Endothelial cell of umbilical vein (primary cell): ENCODE measurements at regions not wholly inside any gene's neighbourhood (a gene's known extent, or its start where the extent isn't known, plus 50 kb on each side); places are given as distances from the start of the nearest gene placed in this dataset.

Experiments
- CTCF ChIP-seq, 2 donors: IDR thresholded peaks; 1 replicate in 1 of 2; 2 replicates in 1 of 2; pipeline ENCODE4 v1.5.1; 2011; ENCODE audit warnings: low read length in 2 of 2, mild to moderate bottlenecking in 2 of 2, moderate library complexity in 2 of 2, control low read depth in 1 of 2, inconsistent platforms in 1 of 2, low read depth in 1 of 2; ENCODE audit not compliant: insufficient read depth in 1 of 2; ENCODE audit errors: extremely low read depth in 1 of 2
- EZH2 ChIP-seq: IDR thresholded peaks from 2 replicates; pipeline ENCODE4 v1.6.1; 2012; ENCODE audit warnings: borderline replicate concordance, low read depth, mild to moderate bottlenecking, moderate library complexity, low read length, inconsistent platforms; ENCODE audit not compliant: severe bottlenecking
- FOS ChIP-seq: IDR thresholded peaks from 2 replicates; pipeline ENCODE4 v1.6.1; 2011; ENCODE audit warnings: mild to moderate bottlenecking, low read length, moderate library complexity, borderline replicate concordance; ENCODE audit not compliant: insufficient read depth
- GATA2 ChIP-seq: IDR thresholded peaks from 2 replicates; pipeline ENCODE4 v1.7.0; 2011; ENCODE audit warnings: low read depth, mild to moderate bottlenecking, moderate library complexity, mixed read lengths, low read length; ENCODE audit not compliant: insufficient read length, insufficient read depth
- JUN ChIP-seq: IDR thresholded peaks from 2 replicates; pipeline ENCODE4 v1.6.1; 2011; ENCODE audit warnings: borderline replicate concordance, low read depth; ENCODE audit not compliant: insufficient read length, insufficient read depth
- POLR2A ChIP-seq: IDR thresholded peaks from 2 replicates; pipeline ENCODE4 v1.6.1; 2012; ENCODE audit warnings: low read depth, mild to moderate bottlenecking, control low read depth, low read length
- POLR2AphosphoS5 ChIP-seq: IDR thresholded peaks from 2 replicates; pipeline ENCODE4 v1.6.1; 2012; ENCODE audit warnings: low read depth, mild to moderate bottlenecking, control low read depth, low read length, moderate library complexity; ENCODE audit not compliant: insufficient read depth
- TF ChIP-seq, protein P1 (sequence below): IDR thresholded peaks from 2 replicates; pipeline ENCODE4 v1.6.1; 2011; ENCODE audit not compliant: insufficient read depth, insufficient read length

DNA sequence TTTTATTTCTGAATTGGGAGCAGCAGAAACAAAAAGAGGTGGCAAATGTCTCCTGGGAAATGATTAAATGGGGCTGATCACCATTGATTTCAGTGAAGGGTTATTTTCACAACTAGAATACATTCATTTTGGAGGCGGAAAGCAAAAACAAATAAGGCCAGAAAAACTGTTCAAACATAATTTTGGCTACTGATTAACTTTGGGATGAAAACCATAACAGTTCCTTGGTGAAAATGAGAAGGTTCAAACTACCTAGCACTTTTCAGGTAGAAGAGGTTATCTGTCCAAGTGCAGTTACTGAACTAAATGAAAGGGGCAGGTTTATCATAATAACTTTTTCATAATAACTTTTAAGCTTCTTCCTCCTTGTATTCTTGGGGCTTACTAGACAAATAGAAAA, 718.5 kb downstream of the CDH11 start:
- TF ChIP-seq CTCF (IDR thresholded peaks at IDR 0.05; ENCODE audit: extremely low read depth in 1 of 2, insufficient read depth in 1 of 2, low read depth in 1 of 2, low read length in 2 of 2) (no peak), EZH2 (no peak), POLR2A (no peak), JUN (no peak), POLR2AphosphoS5 (no peak), GATA2 (no peak), FOS (no peak)
- TF ChIP-seq, protein P1, sequence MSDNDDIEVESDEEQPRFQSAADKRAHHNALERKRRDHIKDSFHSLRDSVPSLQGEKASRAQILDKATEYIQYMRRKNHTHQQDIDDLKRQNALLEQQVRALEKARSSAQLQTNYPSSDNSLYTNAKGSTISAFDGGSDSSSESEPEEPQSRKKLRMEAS, result no peak
